AG04450 (cell line): ENCODE measurements at regions not wholly inside any gene's neighbourhood (a gene's known extent, or its start where the extent isn't known, plus 50 kb on each side); places are given as distances from the start of the nearest gene placed in this dataset.

Experiments
- CTCF ChIA-PET: fragments of 300-600, 350-600 bp; formaldehyde crosslinking; extraction: SDS; loops from one replicate; lab custom pipeline; 2022; ENCODE audit warnings: antibody characterized with exemption, inconsistent platforms; lab: Charles Lee
- POLR2A ChIA-PET: fragments of 350-600 bp; formaldehyde crosslinking; extraction: SDS; loops from one replicate; lab custom pipeline; 2021; ENCODE audit warnings: antibody characterized with exemption, inconsistent platforms; lab: Yijun Ruan, JAX
- DNase-seq: peaks from one replicate; pipeline ENCODE4 v3.0.0-alpha.2; 2011; ENCODE audit warnings: low read depth, low spot score
- H3K27ac ChIP-seq: one replicate; pipeline ENCODE4 v1.5.1; 2012; ENCODE audit warnings: low read depth, low read length, control low read depth
- H3K27me3 ChIP-seq: one replicate; pipeline ENCODE4 v1.6.0; 2012; ENCODE audit warnings: low read length; ENCODE audit not compliant: control insufficient read depth, insufficient read depth
- H3K4me3 ChIP-seq: 2 replicates; pipeline ENCODE4 v1.5.1; 2011; ENCODE audit warnings: mild to moderate bottlenecking, low read depth, low read length, control low read depth
- H3K9me3 ChIP-seq: 2 replicates; pipeline ENCODE4 v1.5.1; 2012; ENCODE audit warnings: low read length; ENCODE audit not compliant: control insufficient read depth, insufficient read depth
- TF ChIP-seq, protein P1 (sequence below): IDR thresholded peaks from 2 replicates; pipeline ENCODE4 v1.5.1; 2011; ENCODE audit warnings: low read depth, low read length, control low read depth, inconsistent platforms

DNA sequence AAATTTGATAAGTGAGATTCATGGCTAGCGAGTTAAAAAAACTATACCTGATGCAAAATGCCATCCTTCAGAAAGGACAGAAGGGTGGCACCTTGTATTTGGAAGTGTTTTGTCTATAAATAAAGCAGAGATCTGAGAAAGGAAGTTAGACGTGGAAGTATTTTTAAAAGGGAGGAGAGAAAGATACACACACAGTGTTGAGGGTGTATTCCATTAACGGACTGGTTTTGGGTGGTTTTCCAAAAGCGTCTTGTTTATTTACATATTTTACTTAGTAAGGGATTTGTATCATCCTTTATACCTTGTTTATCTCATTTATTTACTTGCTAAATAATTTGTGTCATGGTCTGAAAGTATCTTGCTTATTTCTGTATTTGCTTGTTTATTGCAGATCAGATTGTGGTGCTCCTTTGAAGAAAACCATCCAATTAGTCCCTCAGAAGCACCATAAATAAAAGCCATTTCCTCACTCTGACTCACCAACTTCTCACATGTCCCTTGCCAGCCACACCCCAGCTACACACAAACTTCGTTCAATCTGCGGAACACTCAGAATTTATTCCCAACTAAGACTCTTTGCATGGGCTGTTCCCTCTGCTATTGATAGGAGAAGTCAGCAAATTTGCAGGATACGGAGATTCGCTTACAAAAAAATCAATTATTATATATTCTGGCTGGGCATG lies 90.8 kb downstream of the FAM124B start:
- H3K9me3 ChIP-seq: no peaks in the 10 kb centered on the region

DNA sequence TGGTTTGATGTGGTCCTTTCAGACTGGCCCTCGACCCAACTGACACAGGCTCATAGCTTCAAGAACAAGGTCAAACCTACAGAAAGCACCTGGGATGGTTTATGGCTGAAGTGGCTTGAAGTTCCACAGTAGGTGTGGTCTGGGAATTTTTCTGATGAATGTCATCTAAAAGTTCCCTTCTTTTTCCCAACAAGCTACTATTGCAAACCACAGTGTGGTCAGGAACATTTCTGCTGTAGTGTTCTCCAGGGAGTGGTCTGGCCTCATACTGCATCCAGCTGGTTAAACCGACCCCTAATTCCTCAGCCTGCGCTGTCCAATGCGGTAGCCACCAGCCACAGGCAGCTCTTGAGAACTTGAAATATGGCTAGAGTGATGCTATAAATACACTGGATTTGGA lies 92.7 kb downstream of the FAM124B start:
- DNase-seq: no peak
- H3K27me3 ChIP-seq: peaks cover 7% of the 10 kb centered on the region
- no peak overlapping the region for H3K4me3 ChIP-seq
- POLR2A ChIA-PET: no interaction called here
- TF ChIP-seq, protein P1, sequence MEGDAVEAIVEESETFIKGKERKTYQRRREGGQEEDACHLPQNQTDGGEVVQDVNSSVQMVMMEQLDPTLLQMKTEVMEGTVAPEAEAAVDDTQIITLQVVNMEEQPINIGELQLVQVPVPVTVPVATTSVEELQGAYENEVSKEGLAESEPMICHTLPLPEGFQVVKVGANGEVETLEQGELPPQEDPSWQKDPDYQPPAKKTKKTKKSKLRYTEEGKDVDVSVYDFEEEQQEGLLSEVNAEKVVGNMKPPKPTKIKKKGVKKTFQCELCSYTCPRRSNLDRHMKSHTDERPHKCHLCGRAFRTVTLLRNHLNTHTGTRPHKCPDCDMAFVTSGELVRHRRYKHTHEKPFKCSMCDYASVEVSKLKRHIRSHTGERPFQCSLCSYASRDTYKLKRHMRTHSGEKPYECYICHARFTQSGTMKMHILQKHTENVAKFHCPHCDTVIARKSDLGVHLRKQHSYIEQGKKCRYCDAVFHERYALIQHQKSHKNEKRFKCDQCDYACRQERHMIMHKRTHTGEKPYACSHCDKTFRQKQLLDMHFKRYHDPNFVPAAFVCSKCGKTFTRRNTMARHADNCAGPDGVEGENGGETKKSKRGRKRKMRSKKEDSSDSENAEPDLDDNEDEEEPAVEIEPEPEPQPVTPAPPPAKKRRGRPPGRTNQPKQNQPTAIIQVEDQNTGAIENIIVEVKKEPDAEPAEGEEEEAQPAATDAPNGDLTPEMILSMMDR: no peak
- CTCF ChIA-PET: no interaction called here
- no peak overlapping the region for H3K27ac ChIP-seq
- H3K9me3 ChIP-seq: no peaks in the 10 kb centered on the region

More for the DNA sequence above, 90.8 kb downstream of the FAM124B start:
- ChIA-PET CTCF (no interaction called here), POLR2A (no interaction called here)
- DNase-seq: no peak
- H3K27ac ChIP-seq: no peak overlapping the region
- TF ChIP-seq, protein P1: no peak
- H3K27me3 ChIP-seq: peaks cover 9% of the 10 kb centered on the region
- no peak overlapping the region for H3K4me3 ChIP-seq

DNA sequence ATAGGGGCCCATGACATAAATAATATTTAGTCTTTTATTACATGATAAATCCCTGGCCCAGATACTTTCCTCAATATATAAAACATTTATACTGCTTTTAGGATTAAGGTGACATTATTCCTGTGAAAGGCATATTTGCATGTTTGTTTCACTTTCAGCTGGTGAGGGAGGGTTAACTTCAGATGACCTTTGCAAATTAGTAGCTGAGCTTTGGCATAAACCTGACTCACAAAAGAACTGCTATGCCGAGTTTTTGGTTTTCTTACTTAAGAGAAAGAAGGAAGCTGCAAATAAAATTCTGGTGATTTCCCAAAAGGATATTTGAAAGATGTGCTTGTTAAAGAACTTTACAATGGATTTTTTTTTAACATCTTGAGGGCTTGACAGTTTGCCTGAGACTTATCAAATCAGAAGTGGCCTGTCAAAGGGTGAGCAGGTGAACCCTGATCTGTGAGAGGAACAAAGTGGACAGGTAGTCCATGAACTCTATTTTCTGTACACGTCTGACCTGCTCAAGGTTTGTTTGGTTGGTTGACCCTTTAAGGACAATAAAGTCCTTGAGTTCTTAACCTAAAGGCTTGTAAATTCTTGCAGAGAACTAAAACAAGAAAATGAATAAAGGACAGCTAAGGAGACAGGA lies 93.5 kb downstream of the FAM124B start:
- POLR2A ChIA-PET: no interaction called here
- CTCF ChIA-PET: interaction anchor here (0.8 kb wide), 1 partner anchor 315 kb away, joined by 4 read pairs; no protein-coding TSS in a partner anchor
- Histone ChIP-seq H3K9me3 (no peaks in the 10 kb centered on the region), H3K4me3 (no peak overlapping the region), H3K27ac (no peak overlapping the region), H3K27me3 (peaks cover 13% of the 10 kb centered on the region)
- TF ChIP-seq, protein P1: no peak
- no peak for DNase-seq

DNA sequence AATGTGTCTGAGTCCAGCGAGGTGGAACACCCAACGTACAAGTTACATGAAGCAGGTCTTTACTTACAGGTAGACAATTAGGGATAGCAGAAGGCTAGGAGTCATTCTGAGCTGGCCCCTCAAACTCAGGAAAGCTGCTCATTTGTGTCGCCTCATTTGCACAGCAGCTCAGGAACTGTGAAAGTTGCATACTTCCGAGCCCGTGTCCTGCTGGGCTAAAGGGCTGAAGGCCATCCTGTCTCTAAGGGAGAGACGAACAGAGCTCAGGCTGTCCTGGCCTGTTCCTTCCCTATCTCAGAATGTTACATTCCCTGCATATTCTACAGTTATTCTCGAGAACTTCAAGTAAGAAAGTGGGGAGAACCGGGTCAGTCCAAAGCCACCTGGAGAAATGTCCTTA lies 99.0 kb downstream of the FAM124B start:
- POLR2A ChIA-PET: no interaction called here

DNA sequence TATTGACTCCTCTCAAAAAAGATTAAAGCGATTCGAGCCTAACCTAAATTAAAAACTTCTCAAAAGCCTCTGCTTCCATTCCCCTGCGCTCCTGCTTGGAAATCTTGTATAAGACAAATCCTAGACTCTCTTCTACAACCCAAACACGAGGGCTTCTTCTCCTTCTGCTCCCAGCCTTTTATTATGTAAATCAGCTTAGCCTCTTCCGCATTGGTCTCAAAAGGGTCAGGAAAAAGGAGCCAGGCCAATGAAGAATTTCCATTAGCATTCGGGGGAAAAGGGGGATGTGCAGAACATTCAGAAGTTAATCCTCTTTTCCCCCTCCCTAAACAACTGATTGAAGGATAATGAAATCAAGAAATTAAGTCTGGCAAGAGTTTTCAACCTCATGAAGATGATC lies 107.9 kb downstream of the FAM124B start:
- no peak for DNase-seq
- H3K9me3 ChIP-seq: no peaks in the 10 kb centered on the region
- TF ChIP-seq, protein P1: no peak
- H3K27me3 ChIP-seq: no peaks in the 10 kb centered on the region
- ChIA-PET POLR2A (no interaction called here), CTCF (interaction anchor here (1.1 to 2.0 kb wide), 2 partner anchors 10 to 300 kb away, joined by 4 to 8 read pairs; no protein-coding TSS in a partner anchor)
- H3K4me3 ChIP-seq: no peak overlapping the region
- H3K27ac ChIP-seq: no peak overlapping the region

More for the DNA sequence above, 99.0 kb downstream of the FAM124B start:
- H3K4me3 ChIP-seq: no peak overlapping the region
- no peak overlapping the region for H3K27ac ChIP-seq
- TF ChIP-seq, protein P1: no peak
- no peaks in the 10 kb centered on the region for H3K9me3 ChIP-seq
- no peak for DNase-seq
- CTCF ChIA-PET: interaction anchor here (0.8 kb wide), 1 partner anchor 26 kb away, joined by 7 read pairs; no protein-coding TSS in a partner anchor
- peaks cover 7% of the 10 kb centered on the region for H3K27me3 ChIP-seq
